HT-29 (cell line): ENCODE measurements at regions not wholly inside any gene's neighbourhood (a gene's known extent, or its start where the extent isn't known, plus 50 kb on each side); places are given as distances from the start of the nearest gene placed in this dataset.

Source experiments
- DNase-seq: peaks from one replicate; pipeline ENCODE4 v3.0.0-alpha.2; 2015; ENCODE audit warnings: low spot score

- DNase-seq, result no peak
These were observed 78.7 kb downstream of the SIK1 start for GRCh38 chr21:43348170-43348766.

GRCh38 chr21:43347461-43348169 is 79.3 kb downstream of the SIK1 start:
- DNase-seq, result no peak

GRCh38 chr21:43346551-43346950 is 80.4 kb downstream of the SIK1 start:
- no peak for DNase-seq

- no peak for DNase-seq
These were observed 81.1 kb downstream of the SIK1 start for GRCh38 chr21:43345746-43346409.

- DNase-seq, result no peak
These were observed 81.7 kb downstream of the SIK1 start for GRCh38 chr21:43345046-43345745.

GRCh38 chr21:43343992-43344886 is 82.7 kb downstream of the SIK1 start:
- peak; percentile 65 for DNase-seq

GRCh38 chr21:43343095-43343991 is 83.6 kb downstream of the SIK1 start:
- peak; percentile 92 for DNase-seq

- DNase-seq, result no peak
These were observed 84.5 kb downstream of the SIK1 start for GRCh38 chr21:43342301-43342881.

- no peak for DNase-seq
These were observed 85.4 kb downstream of the SIK1 start for GRCh38 chr21:43341378-43342161.

GRCh38 chr21:43340491-43341377 is 86.2 kb downstream of the SIK1 start:
- DNase-seq, result peak; percentile 64

GRCh38 chr21:43339668-43340067 is 87.3 kb downstream of the SIK1 start:
- no peak for DNase-seq

GRCh38 chr21:43338951-43339350 is 88.0 kb downstream of the SIK1 start:
- DNase-seq, result no peak

GRCh38 chr21:43337901-43338655 is 88.9 kb downstream of the SIK1 start:
- no peak for DNase-seq

GRCh38 chr21:43335119-43335518 is 91.8 kb downstream of the SIK1 start:
- DNase-seq, result no peak

GRCh38 chr21:43334214-43334958 is 92.5 kb downstream of the SIK1 start:
- DNase-seq, result no peak

- DNase-seq, result peak; percentile 83
These were observed 93.5 kb downstream of the SIK1 start for GRCh38 chr21:43333298-43334062.
